OCI-LY3 (cell line): ENCODE measurements at regions not wholly inside any gene's neighbourhood (a gene's known extent, or its start where the extent isn't known, plus 50 kb on each side); places are given as distances from the start of the nearest gene placed in this dataset.

ENCODE experiments used
- CTCF ChIP-seq: fragments of 200-600, 300-600 bp; sonication (generic); IDR thresholded peaks from 2 replicates; pipeline ENCODE4 v1.5.1; 2014; ENCODE audit warnings: antibody characterized with exemption, low read length, low read depth
- EZH2phosphoT487 ChIP-seq: fragments of 200-600 bp; shearing (Covaris generic); IDR thresholded peaks from 2 replicates; pipeline ENCODE4 v1.6.1; 2018; ENCODE audit warnings: antibody characterized with exemption, mixed run types, low read depth

- TF ChIP-seq CTCF (no peak), EZH2phosphoT487 (no peak)
Measured at GRCh38 chr5:23448627-23449026, 58.8 kb upstream of the PRDM9 start.
